ENCODE measurements at regions not wholly inside any gene's neighbourhood (a gene's known extent, or its start where the extent isn't known, plus 50 kb on each side); places are given as distances from the start of the nearest gene placed in this dataset.

DNA sequence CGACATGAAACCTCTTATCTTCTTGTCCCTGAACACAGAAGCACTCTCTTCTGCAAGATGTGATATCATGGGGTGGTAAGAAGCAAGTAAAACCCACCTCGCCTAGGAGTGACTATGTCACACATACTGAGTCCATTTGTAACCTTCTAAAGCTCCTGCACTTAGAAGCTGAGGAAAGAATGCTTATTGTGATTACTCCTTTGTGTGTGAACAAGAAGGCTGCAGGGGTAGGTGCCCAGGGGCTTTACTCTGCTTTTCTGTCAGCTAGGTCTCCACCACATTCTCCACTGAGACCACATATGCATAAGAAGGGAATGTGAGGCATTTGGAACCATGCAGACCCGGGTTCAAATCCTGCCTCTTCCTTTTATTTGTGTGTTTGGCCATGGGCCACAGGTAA is 144.3 kb downstream of the DMRTA2 start:
- TF ChIP-seq CTCF (conservative IDR thresholded peaks at IDR 0.05; ENCODE audit: low read depth, low read length), result no peak
- DNase-seq (ENCODE audit: low read depth), result no peak
- no peak overlapping the region for H3K4me3 ChIP-seq (ENCODE audit: low read depth, low read length)

DNA sequence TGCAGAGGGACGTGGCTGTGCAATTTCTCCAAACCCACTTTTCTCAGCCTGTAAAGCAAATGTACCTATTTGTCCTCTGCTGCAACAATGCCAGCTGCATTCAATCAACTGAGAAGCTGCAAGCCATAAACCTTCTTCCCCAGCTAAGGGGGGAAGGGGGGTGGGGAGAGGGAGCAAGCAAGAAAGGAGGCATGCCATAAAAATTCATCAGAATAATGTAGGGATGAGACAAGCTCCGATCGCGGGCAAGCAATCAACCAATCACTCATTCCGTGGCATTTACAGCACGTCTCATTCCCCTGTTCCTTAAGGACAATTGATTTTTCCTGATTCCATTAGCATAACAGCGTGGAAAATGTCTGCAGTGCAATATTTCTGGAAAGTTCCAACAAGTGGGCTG is 144.8 kb downstream of the DMRTA2 start:
- no peak for TF ChIP-seq CTCF (conservative IDR thresholded peaks at IDR 0.05; ENCODE audit: low read depth, low read length)
- no peak for DNase-seq (ENCODE audit: low read depth)
- H3K4me3 ChIP-seq (ENCODE audit: low read depth, low read length), result no peak overlapping the region

DNA sequence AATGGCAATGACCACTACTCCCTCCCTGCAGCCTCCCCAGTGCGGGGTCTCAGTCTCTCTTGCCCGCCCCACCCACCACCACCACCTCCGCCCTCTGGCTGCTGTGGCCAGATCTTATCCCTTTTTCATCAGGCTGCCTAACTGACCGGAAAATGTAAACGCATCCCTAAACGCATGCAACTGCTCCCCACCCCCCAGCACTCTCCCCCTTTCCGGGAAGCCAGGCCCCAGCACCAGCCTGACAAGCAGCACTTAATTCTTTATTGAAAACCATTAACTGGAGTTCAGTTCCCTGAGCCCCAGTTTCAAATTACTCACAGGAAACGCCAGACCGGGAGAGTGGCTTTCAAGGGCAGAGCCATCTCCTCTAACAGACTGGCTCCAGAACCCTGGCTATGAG is 147.7 kb downstream of the DMRTA2 start:
- no peak overlapping the region for H3K4me3 ChIP-seq (ENCODE audit: low read depth, low read length)
- DNase-seq (ENCODE audit: low read depth), result no peak
- TF ChIP-seq CTCF (conservative IDR thresholded peaks at IDR 0.05; ENCODE audit: low read depth, low read length), result no peak

DNA sequence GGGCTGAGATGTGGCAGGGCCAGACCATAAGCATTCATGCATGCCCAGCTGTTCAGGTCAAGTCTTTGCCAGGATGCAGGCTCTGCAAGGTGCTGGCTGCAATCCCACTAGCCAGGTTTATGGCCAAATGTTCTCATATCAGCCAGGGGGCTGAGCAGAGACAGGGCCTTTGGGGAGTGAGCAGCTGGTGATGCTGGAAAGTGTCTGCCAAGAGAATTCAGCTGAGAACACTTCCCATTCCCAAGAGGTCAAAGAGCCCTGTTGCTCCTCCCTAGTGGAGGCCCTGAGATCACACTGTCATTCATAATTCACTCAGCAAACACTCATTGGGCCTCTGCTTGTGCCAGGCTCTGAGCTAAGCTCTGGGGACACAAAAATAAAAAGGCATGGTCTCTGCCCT is 150.3 kb downstream of the DMRTA2 start:
- DNase-seq (ENCODE audit: low read depth), result no peak
- H3K4me3 ChIP-seq (ENCODE audit: low read depth, low read length), result no peak overlapping the region
- no peak for TF ChIP-seq CTCF (conservative IDR thresholded peaks at IDR 0.05; ENCODE audit: low read depth, low read length)

DNA sequence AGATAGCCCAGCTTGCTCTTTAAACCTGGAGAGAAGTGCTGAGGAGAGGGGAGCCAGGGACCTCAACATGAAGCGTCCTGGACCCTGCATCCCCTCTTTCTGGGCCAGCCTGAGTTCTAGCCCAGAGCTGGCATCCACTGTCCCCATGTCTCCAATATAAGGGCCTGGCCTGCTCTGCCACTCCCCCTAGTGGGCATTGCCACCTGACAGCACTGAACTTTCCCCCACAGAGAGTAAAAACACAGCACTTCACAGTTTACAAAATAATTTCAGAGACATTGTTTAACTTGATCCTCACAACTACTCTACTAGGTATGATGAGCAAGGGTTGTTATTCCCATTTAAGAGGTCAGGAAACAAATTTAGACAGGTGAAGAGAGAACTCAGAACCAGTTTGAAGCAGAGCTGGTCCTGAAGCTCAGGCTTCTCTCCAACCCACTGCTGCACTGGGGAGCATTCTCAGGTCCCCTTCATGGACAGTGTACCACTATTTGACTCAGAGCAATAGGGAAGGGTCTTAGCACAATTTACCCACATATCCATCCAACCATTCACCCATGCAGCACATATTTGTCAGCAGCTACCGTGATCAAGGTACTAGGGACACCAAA is 151.2 kb downstream of the DMRTA2 start:
- peak; percentile 37 for TF ChIP-seq CTCF (conservative IDR thresholded peaks at IDR 0.05; ENCODE audit: low read depth, low read length)
- DNase-seq (ENCODE audit: low read depth), result no peak
- H3K4me3 ChIP-seq (ENCODE audit: low read depth, low read length), result no peak overlapping the region

- TF ChIP-seq CTCF (conservative IDR thresholded peaks at IDR 0.05; ENCODE audit: low read depth, low read length), result no peak
- no peak overlapping the region for H3K4me3 ChIP-seq (ENCODE audit: low read depth, low read length)
- DNase-seq (ENCODE audit: low read depth), result no peak
Observed at GRCh38 chr1:50271337-50271736, 151.9 kb downstream of the DMRTA2 start.

GRCh38 chr1:50270926-50271325 is 152.3 kb downstream of the DMRTA2 start:
- H3K4me3 ChIP-seq (ENCODE audit: low read depth, low read length), result no peak overlapping the region
- DNase-seq (ENCODE audit: low read depth), result no peak
- no peak for TF ChIP-seq CTCF (conservative IDR thresholded peaks at IDR 0.05; ENCODE audit: low read depth, low read length)
